SK-N-SH (cell line): ENCODE measurements at regions not wholly inside any gene's neighbourhood (a gene's known extent, or its start where the extent isn't known, plus 50 kb on each side); places are given as distances from the start of the nearest gene placed in this dataset.
"Not testable (repeated sequence)": the region's sequence is repeated elsewhere in the genome, so short reads cannot be mapped to it uniquely, and the experiment has no call there.

ENCODE experiments used
- CHD2 ChIP-seq: fragments of 150-350 bp; IDR thresholded peaks from 2 replicates; pipeline ENCODE4 v1.6.1; 2018; ENCODE audit warnings: low read length; ENCODE audit not compliant: partially characterized antibody
- CTCF ChIP-seq: fragments of 200-600 bp; sonication (generic); IDR thresholded peaks from 2 replicates; pipeline ENCODE4 v1.6.1; 2017; ENCODE audit warnings: antibody characterized with exemption, mild to moderate bottlenecking, moderate library complexity
- EZH2phosphoT487 ChIP-seq: fragments of 200-600 bp; sonication (generic); IDR thresholded peaks from 2 replicates; pipeline ENCODE4 v1.6.1; 2017; ENCODE audit warnings: low read depth, mixed run types, mild to moderate bottlenecking, antibody characterized with exemption, moderate library complexity, borderline replicate concordance
- FOXJ3 ChIP-seq: sonication (generic); formaldehyde crosslinking; IDR thresholded peaks from 2 replicates; pipeline ENCODE4 v1.5.1; 2020; ENCODE audit warnings: mild to moderate bottlenecking, missing genetic modification reagents
- NRF1 ChIP-seq: IDR thresholded peaks from 2 replicates; pipeline ENCODE4 v1.6.1; 2012; ENCODE audit warnings: low read depth, mild to moderate bottlenecking, low read length
- PBX3 ChIP-seq: IDR thresholded peaks from 2 replicates; pipeline ENCODE4; 2012
- POLR2AphosphoS5 ChIP-seq: IDR thresholded peaks from 2 replicates; pipeline ENCODE4 v1.6.1; 2012; ENCODE audit warnings: low read depth, low read length
- RXRA ChIP-seq: IDR thresholded peaks from 2 replicates; pipeline ENCODE4 v1.4.0; 2012; ENCODE audit warnings: low read depth, mild to moderate bottlenecking, borderline replicate concordance

GRCh38 chr9:138213748-138214147, 336.2 kb downstream of the CACNA1B start:
- TF ChIP-seq CHD2; RXRA; EZH2phosphoT487; FOXJ3 (CRISPR knock-in tag); NRF1; POLR2AphosphoS5; CTCF; PBX3: not testable (repeated sequence)
